ENCODE measurements at regions not wholly inside any gene's neighbourhood (a gene's known extent, or its start where the extent isn't known, plus 50 kb on each side); places are given as distances from the start of the nearest gene placed in this dataset.

DNA sequence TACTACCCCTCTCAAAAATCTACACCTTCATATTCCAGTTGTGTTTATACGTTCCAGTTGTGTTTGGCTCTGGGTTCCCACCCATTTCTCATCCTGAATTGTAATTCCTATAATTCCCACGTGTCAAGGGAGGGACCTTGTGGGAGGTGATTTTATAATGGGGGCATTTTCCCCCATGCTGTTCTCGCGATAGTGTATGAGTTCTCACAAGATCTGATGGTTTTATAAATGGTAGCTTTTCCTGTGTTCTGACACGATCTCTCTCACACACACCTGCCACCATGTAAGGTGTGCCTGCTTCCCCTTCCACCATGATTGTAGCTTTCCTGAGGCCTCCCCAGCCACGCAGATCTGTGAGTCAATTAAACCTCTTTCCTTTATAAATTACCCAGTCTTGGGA, 108.5 kb upstream of the ADAMTS16 start:
- TF ChIP-seq, protein P1, sequence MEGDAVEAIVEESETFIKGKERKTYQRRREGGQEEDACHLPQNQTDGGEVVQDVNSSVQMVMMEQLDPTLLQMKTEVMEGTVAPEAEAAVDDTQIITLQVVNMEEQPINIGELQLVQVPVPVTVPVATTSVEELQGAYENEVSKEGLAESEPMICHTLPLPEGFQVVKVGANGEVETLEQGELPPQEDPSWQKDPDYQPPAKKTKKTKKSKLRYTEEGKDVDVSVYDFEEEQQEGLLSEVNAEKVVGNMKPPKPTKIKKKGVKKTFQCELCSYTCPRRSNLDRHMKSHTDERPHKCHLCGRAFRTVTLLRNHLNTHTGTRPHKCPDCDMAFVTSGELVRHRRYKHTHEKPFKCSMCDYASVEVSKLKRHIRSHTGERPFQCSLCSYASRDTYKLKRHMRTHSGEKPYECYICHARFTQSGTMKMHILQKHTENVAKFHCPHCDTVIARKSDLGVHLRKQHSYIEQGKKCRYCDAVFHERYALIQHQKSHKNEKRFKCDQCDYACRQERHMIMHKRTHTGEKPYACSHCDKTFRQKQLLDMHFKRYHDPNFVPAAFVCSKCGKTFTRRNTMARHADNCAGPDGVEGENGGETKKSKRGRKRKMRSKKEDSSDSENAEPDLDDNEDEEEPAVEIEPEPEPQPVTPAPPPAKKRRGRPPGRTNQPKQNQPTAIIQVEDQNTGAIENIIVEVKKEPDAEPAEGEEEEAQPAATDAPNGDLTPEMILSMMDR (IDR thresholded peaks at IDR 0.05): no peak
- TF ChIP-seq POLR2A (IDR thresholded peaks at IDR 0.05): no peak
- TF ChIP-seq EP300 (IDR thresholded peaks at IDR 0.05): no peak
